ENCODE measurements at regions not wholly inside any gene's neighbourhood (a gene's known extent, or its start where the extent isn't known, plus 50 kb on each side); places are given as distances from the start of the nearest gene placed in this dataset.

- TF ChIP-seq CTCF (conservative IDR thresholded peaks at IDR 0.05; ENCODE audit: low read depth, low read length) (no peak), EZH2 (IDR thresholded peaks at IDR 0.05; ENCODE audit: low read length, unreplicated experiment) (no peak)
Observed at GRCh38 chr11:107249054-107249453, 208.6 kb downstream of the CWF19L2 start.
